Osteoblast (primary cell): ENCODE measurements at regions not wholly inside any gene's neighbourhood (a gene's known extent, or its start where the extent isn't known, plus 50 kb on each side); places are given as distances from the start of the nearest gene placed in this dataset.
"Not testable (repeated sequence)": the region's sequence is repeated elsewhere in the genome, so short reads cannot be mapped to it uniquely, and the experiment has no call there.

Experiments
- DNase-seq: peaks from one replicate; pipeline ENCODE4 v3.0.0; 2011; ENCODE audit warnings: low spot score, mixed read lengths; ENCODE audit not compliant: insufficient read length; ENCODE audit errors: missing footprints
- H2AFZ ChIP-seq: 2 replicates; pipeline ENCODE4 v1.6.0; 2011; ENCODE audit warnings: mild to moderate bottlenecking, low read length
- H3K27ac ChIP-seq: 2 replicates; pipeline ENCODE4 v1.5.1; 2011; ENCODE audit warnings: mild to moderate bottlenecking, low read depth, low read length, moderate library complexity
- H3K27me3 ChIP-seq: 2 replicates; pipeline ENCODE4 v1.6.0; 2012; ENCODE audit warnings: mild to moderate bottlenecking, control low read depth, inconsistent platforms, low read length, moderate library complexity; ENCODE audit not compliant: insufficient read depth
- H3K36me3 ChIP-seq: 2 replicates; pipeline ENCODE4 v1.5.1; 2011; ENCODE audit warnings: mild to moderate bottlenecking, low read length, control low read depth, moderate library complexity; ENCODE audit not compliant: insufficient read depth
- H3K4me1 ChIP-seq: 2 replicates; pipeline ENCODE4 v1.5.1; 2011; ENCODE audit warnings: mild to moderate bottlenecking, low read length, control low read depth, moderate library complexity; ENCODE audit not compliant: insufficient read depth
- H3K4me2 ChIP-seq: 2 replicates; pipeline ENCODE4 v1.6.0; 2011; ENCODE audit warnings: mild to moderate bottlenecking, low read length; ENCODE audit not compliant: insufficient read depth
- H3K4me3 ChIP-seq: fragments of 200-600 bp; sonication (generic); 3 replicates; pipeline ENCODE4 v1.5.1; 2012; ENCODE audit warnings: mild to moderate bottlenecking, low read length, inconsistent platforms; ENCODE audit not compliant: insufficient read depth
- H3K79me2 ChIP-seq: 2 replicates; pipeline ENCODE4 v1.6.0; 2012; ENCODE audit warnings: mild to moderate bottlenecking, low read length, control low read depth, inconsistent platforms; ENCODE audit not compliant: insufficient read depth
- H3K9me3 ChIP-seq: 2 replicates; pipeline ENCODE4 v1.5.1; 2011; ENCODE audit warnings: low read depth, low read length, control low read depth
- H4K20me1 ChIP-seq: 2 replicates; pipeline ENCODE4 v1.6.0; 2012; ENCODE audit warnings: mild to moderate bottlenecking, low read length, control low read depth; ENCODE audit not compliant: insufficient read depth
- CTCF ChIP-seq: IDR thresholded peaks from 2 replicates; pipeline ENCODE4 v1.5.1; 2011; ENCODE audit warnings: mild to moderate bottlenecking, low read depth, low read length, moderate library complexity; ENCODE audit errors: extremely low read depth

DNA sequence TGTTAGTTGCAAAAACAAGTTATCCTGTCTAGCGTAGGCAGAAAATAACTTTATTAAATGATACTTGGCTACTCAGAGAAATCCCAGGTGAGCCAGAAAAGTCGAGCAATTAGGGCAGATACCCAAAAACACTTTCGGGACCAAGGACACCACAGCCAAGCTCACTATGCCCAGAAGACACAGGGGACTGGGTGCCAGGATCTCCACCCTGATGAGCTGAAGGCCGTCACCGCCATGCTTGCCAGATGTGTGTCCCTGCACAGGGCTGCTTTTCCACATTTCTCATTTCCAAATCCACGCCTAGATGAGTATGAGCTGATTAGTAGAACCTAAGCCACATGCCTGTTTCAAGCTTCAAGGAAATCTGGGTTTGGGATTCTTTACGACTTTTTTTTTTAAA, 214.0 kb upstream of the SMLR1 start:
- Histone ChIP-seq H3K4me2 (no peak overlapping the region), H3K79me2 (no peaks in the 10 kb centered on the region), H4K20me1 (no peaks in the 10 kb centered on the region), H3K4me1 (no peaks in the 10 kb centered on the region), H3K36me3 (no peaks in the 10 kb centered on the region), H3K9me3 (no peaks in the 10 kb centered on the region), H2AFZ (no peak overlapping the region), H3K4me3 (no peak overlapping the region), H3K27ac (no peak overlapping the region), H3K27me3 (no peaks in the 10 kb centered on the region)
- DNase-seq: no peak
- no peak for TF ChIP-seq CTCF

DNA sequence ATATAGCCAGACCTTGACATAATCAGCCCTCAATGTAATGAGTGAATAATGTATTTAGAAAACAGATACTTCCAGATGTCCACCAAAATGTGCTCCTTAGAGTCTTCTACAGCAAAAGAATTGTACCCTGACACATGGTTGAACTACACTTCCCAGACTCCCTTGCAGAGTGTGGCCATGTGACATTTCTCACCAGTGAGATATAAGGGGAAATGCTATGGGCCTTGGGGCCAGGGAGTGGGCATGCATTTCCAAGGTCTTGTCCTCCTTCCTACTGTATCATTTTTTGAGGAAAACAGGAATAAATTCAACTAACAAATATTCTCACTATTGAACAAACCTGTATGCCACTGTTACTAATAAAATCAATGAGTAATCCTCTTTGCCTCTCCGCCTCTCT, 211.4 kb upstream of the SMLR1 start:
- H3K27ac ChIP-seq: no peak overlapping the region
- no peaks in the 10 kb centered on the region for H3K79me2 ChIP-seq
- no peaks in the 10 kb centered on the region for H4K20me1 ChIP-seq
- peaks cover 4% of the 10 kb centered on the region for H3K4me1 ChIP-seq
- H3K4me3 ChIP-seq: no peak overlapping the region
- no peak overlapping the region for H3K4me2 ChIP-seq
- TF ChIP-seq CTCF: no peak
- H3K9me3 ChIP-seq: no peaks in the 10 kb centered on the region
- H3K27me3 ChIP-seq: no peaks in the 10 kb centered on the region
- H3K36me3 ChIP-seq: no peaks in the 10 kb centered on the region
- H2AFZ ChIP-seq: no peak overlapping the region
- no peak for DNase-seq

DNA sequence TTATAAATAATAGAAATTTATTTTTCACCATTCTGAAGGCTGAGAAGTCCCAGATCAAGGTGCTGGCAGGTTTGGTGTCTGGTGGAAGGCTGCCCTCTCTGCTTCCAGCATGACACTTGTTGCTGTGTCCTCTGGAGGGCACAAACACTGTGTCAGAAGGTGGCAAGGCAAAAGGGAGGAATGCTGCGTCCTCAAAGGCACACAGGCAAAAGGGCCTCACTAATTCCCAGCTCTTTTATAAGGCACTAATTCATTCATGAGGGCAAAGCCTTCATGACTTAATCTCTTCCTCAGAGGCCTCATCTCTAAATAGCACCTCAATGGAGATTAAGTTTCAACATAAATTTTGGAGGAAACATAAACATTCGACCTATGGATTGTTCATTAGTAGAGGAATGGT, 209.5 kb upstream of the SMLR1 start:
- DNase-seq: no peak
- peaks cover 4% of the 10 kb centered on the region for H3K4me1 ChIP-seq
- H3K79me2 ChIP-seq: no peaks in the 10 kb centered on the region
- H3K27ac ChIP-seq: no peak overlapping the region
- H3K27me3 ChIP-seq: no peaks in the 10 kb centered on the region
- TF ChIP-seq CTCF: no peak
- H3K36me3 ChIP-seq: no peaks in the 10 kb centered on the region
- no peak overlapping the region for H3K4me2 ChIP-seq
- H3K4me3 ChIP-seq: no peak overlapping the region
- H3K9me3 ChIP-seq: no peaks in the 10 kb centered on the region
- H4K20me1 ChIP-seq: no peaks in the 10 kb centered on the region
- H2AFZ ChIP-seq: no peak overlapping the region

DNA sequence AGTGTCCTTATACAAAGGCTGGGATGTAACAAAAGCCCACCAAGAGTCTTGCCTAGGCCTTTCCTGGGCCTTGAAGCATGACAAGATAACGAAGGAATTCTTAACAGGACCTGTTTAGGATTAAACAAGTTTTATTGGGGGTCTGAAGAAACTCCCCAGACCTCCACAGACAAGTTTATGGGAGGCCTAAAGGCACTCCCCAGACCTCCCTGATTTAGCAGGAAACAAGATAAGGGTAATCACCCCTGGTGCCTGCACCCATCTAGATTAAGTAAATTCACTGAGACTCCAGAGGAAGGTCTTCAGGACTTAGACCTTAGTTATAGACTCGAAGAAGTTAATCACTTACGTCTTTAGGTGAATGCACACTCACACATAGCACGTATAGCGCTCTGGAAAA, 208.4 kb upstream of the SMLR1 start:
- not testable (repeated sequence) for H3K9me3 ChIP-seq, H3K4me1 ChIP-seq, H3K4me2 ChIP-seq, H3K4me3 ChIP-seq, H3K27me3 ChIP-seq, H3K36me3 ChIP-seq, H3K79me2 ChIP-seq, H2AFZ ChIP-seq, DNase-seq, H3K27ac ChIP-seq, H4K20me1 ChIP-seq
